ENCODE measurements at regions not wholly inside any gene's neighbourhood (a gene's known extent, or its start where the extent isn't known, plus 50 kb on each side); places are given as distances from the start of the nearest gene placed in this dataset.

DNA sequence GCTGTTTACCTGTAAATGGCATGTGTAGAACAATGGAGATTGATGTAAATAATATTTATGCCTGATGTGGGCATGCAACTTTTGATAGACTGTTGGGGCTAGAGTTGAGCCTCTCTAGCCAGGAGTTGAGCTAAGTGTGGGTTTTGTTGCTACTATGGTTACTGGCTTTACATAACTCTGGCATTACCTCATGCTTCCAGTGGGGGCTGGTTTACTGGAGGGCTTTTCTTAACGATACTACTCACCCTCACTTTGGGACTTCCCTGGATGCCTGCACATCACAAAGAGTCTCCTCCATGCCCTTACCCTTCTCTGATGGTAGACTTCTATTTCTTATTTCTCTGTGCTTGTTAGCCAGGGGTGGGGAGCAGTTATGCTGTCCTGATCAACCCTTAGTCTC lies 524.6 kb upstream of the CDH4 start:
- DNase-seq, result no peak

DNA sequence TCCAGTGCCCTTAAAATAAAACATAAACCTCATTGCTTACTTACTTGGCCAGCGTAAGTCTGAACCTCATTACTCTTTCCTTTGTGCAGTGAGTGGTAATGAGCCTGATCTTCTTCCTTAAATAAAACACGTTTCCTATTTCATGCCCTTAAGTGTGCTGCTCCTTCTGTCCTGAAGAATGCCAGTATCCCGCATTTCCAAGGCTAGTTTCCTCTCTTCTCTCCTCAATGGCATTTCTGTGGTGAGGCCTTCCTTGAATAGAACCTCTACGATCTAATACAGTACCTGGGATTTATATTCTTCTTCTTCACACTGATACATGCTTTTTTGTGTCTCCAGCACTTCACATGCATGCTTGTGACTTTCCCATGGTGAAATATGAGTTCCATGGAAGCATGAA lies 523.4 kb upstream of the CDH4 start:
- no peak for DNase-seq

DNA sequence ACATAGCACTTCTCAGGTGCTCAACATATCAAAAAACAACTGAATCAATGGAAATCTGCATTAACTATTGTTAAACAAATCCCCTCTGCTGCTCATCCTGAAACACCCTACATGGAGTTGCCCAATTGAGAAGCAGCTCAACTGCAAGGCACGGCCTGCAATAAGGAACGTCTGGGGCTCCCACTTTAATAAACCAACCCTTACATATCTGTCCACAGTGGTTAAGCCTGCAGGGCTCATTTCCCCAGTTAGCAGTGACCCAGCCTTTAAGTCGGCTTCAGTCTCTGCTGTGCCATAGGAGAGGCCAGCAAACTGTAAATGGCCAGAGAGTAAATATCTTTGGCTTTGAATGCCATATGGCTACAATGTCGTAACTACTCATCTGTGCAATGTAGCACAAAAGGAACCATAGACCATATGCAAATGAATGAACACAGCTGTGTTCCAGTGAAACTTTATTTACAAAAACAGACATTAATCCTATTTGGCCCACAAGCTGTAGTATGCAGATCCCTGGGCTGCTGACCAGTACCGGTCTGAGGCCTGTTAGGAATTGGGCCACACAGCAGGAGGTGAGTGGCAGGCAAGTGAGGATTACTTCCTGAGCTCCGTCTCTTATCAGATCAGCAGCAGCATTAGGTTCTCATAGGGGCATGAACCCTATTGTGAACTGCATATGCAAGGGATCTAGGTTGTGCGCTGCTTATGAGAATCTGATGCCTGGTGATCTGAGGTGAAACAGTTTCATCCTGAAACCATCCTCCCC lies 522.7 kb upstream of the CDH4 start:
- no peak for DNase-seq

DNA sequence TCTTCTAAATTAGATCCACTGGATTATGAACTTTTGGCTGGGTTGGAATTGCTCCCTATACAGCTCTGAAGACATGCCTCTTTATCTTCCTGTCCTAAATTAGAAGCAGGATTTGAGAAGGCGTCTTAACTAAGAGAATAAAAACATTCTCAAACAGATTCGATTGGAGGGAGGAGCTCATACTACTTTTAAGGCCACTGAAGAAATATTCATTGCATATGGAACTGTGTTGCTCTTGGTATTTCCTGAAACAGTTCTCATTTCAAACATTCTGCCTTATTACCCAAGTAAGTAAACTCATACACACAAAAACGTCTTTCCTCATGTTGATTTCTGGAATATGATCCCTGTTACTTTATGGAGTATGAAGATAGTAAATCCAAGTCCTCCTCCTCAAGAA lies 519.7 kb upstream of the CDH4 start:
- DNase-seq, result no peak

DNA sequence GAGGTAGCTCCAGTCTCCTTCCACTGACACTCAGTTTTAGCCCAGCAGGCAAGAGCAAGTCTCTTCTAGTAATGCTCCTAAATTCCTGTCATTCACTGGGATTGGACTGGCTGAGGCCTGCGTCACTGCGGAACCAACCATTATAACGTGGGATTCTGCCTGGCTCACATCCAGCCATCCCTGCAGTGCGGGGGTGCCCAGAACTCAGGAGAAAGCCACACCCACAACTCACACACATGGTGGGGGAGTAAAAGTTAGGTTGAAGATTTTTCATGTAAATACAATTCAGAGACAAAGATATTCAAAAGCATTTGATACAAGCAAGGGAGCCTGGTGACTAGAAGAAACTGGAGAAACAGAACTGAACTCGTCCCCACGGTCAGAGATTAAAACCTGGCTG lies 504.0 kb upstream of the CDH4 start:
- no peak for DNase-seq

DNA sequence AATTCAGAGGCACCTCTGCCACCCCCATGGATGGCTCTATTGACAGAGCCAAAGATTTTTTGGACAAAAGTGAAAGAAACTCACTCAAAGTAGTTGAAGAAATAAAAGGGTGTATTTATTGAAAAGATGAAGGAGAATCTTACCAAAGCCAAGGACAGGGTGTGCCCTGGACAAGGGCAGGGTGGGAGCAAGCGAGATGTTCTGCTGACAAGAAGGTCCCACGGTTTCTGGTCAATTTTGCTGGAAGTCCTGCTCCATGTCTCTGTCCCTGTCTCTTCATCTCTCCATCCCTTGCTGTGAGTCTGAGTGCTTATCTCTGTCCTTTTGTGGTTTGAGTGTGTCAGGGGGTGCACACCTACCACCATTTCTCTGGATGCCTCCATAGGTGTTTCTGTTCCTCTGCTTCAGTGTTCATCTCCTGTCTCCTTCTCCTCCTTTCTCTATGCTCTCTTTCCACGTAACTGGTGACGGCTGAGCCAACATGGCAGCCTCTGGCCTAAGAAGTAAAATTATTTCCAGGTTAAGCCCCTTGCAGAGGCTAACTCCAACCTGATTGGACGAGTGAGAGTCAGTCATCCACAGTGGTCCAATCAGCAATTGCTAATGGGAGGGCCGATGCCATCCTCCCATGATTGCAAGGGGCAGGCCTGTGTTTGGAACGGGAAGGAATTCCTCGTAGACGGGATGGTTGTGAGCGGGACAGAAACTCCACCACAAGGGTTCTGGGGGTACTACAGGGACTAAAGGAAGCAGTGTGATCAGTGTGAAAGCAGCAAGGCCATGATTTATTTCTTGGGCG lies 502.1 kb upstream of the CDH4 start:
- no peak for DNase-seq

DNA sequence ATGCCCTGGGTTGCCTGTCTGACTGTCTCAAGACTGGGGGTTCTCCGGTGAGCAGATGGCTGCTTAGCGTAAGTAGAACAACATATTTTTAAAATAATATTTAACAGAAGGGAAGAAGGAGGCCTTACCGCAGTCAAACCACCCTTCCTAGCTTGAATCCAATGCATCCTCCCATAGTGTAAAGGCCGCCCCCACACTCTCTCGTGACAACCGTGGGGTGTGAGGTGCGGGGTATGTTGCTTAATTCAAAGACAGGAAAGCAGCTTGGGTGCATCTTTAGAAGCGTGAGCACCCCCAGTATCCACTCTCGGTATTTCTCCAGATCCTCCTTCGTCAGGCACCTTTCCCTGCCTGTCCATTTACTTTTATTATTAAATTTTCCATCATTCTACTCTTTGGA lies 501.2 kb upstream of the CDH4 start:
- DNase-seq, result no peak

DNA sequence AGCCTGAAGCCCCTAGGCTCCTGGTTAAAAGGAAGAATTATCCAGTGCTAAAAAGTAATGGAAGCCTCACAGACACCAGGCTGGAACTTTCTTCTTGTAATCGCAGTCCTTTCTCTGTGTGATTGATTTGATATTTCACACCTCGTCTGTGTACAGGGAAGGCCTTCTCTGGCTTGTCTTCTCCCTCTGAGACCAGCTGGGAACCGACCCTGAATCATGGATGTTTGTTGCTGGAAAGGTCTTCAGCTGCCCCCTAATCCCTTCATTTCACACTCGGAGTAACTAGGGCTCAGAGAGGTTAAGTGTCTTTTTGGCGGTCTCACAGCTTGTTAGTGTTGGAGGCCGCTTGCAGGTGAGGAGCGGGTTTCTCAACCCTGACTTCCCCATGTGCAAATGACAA lies 500.2 kb upstream of the CDH4 start:
- DNase-seq, result no peak

DNA sequence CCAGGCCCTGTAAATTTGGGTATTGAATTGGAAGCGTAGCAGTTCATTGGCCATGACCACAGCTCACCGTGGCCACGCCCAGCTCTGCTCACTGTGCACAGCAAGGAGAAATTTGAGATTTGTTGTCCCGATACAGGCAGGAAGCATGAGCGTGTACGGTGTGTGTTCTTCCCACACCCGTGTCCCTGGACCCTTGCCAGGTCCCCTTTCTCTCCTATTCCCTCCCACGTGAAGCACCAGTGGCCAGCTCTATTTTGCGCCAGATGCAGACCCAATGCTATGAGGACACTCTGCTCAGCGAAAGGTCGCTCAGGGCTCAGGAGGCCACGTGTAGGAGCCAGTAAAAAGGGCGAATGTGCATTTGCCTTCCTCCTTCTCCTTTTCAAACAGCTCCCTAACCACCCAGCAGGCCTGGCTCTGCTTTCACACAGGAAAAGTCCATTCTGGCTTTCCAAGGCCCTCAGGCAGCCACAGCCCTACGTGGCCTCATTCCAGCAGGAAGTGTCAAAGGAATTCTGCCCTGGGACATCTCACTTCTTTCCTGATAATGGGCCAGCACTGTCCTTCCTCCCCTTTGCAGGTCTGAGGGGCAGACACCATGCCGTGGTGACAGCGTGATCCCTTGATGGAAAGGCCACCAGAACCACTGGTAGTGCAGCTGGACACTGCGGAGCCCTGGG lies 499.2 kb upstream of the CDH4 start:
- DNase-seq, result no peak

DNA sequence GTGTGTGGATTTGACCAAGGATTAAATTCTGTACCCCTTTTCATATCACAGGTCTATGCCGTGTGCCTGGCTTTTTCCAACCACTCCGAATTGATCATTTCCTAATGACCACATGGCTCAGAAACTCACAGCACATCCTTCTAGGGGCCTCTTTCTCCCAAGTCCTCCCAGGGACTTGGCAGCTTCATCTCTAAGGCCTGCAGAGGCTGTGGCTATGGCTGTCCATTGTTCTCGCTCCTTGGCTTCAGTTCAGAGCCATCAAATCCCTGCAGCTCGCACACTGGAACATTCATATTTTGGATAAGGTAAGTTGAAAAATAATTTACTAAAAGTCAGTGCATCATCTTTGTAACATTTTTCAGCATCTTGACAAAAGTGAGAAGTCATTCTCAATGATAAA lies 497.2 kb upstream of the CDH4 start:
- DNase-seq, result no peak

DNA sequence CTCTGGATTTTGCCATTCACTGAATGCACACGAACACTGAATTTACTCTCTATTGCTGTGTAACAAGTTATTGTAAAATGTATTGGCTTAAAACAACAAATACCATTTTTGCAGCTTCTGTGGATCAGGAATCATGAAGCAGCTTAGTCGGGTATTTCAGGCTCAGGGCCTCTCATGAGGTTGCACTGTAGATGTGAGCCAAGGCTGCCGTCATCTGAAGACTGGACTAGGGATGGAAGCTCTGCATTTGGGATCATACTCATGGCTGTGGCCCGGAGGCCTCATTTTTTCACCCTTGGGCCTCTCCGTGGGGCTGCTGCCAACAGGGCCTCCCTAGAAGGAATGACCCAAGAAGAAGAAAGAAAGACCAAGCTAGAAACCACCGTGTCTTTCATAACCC lies 492.4 kb upstream of the CDH4 start:
- DNase-seq, result no peak

DNA sequence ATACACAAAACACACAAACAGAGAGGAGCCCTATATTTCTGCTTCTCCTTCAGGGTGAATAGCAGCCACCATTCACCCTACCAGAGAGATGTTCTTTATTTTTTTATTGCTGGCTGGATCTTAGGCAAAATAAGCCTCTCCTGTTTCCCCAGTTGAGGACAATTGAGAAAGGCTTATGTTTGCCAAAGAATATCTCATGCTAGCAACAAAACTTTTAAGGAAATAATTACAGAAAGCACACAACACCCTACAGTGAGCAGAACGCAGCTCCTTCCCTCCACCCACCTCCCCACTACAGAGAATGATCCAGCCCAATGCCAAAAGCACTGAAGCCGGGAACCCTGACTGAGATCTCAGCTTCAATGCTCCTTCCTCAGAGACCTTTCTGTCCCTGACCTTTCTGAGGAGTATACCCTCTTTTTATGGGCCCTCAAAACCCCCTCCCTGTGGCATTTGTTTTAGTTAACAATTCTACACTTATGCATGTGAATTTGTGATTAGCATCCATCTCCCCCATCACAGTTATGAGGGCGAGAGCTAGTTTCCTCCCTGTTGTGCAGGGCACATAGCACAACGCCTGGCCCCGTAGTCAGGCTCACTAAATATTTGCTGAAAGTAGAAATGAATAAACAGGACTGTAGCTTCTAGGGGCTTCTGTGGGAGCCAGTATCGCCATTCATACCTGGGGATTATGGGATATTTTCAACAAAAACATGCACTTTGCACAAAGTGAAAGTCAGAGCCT lies 491.6 kb upstream of the CDH4 start:
- DNase-seq, result no peak

DNA sequence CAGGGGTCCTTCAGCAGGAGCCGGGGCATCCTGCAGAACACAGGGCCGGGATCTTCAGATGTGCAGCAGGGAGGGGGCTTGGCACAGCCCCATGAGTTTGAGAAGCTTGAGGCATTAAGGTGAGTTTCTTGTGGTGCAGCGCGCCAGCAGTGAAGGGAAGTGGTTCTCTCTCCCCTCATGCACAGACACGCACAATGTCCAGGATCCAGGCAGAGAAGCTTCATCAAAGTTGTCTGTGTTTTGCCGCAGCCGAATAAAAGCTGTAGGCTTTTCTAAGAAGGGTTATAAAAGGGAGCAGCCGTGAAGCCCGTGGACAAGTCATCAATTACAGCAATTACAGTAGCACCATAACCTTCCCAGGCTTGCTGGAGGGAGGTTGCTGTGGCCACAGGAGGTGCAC lies 491.0 kb upstream of the CDH4 start:
- no peak for DNase-seq

DNA sequence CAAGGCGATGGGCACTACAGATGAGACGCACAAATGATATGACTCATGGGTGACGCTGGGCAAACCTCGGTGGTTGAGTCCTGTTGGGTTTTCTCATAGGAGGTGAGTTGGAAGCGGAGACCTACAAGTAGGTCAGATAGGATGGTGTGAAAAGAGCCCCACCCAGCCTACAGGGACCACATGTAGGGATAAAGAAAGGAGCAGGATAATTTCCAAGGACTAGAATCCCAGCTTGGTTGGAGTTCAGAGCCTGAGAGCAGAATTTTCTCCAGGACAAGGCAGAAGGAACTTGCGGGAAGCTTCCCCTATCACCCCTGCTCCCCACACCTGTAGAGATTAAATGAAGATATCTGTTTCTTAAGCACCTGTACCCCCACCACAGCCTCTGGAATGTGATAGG lies 489.7 kb upstream of the CDH4 start:
- no peak for DNase-seq

DNA sequence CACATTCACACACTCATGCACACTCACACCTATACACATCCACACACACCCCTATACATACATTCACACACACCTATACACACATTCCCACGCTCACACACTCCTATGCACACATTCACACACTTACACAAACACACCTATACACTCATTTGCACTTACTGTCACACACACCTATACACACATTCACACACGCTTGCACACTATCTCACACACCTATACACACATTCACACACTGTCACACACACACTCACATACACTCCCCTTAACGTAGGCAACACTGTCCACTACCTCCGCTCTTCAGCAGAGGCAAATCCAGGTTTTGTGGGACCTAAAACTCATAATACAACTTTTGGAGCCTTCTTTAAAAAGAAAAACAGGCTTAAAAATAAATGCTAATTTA lies 487.7 kb upstream of the CDH4 start:
- no peak for DNase-seq

DNA sequence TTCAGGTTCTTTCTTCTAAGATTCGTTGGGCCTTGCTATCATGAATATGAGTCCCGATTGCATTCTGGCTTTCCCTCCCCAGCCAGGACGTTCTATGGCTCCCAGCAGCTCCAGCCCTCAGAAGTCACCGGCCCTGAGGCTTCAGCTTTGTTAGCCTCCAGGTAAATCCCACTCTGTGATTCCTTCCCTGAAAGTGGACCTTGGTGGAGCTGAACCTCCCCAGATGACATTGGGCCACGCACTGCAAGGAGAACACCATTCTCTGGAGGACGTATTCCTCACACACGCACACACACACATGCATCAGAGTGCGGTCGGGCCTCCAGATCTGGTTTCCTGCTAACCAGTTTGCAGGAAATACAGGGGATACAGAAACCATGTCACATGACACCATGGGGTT lies 487.3 kb upstream of the CDH4 start:
- no peak for DNase-seq

DNA sequence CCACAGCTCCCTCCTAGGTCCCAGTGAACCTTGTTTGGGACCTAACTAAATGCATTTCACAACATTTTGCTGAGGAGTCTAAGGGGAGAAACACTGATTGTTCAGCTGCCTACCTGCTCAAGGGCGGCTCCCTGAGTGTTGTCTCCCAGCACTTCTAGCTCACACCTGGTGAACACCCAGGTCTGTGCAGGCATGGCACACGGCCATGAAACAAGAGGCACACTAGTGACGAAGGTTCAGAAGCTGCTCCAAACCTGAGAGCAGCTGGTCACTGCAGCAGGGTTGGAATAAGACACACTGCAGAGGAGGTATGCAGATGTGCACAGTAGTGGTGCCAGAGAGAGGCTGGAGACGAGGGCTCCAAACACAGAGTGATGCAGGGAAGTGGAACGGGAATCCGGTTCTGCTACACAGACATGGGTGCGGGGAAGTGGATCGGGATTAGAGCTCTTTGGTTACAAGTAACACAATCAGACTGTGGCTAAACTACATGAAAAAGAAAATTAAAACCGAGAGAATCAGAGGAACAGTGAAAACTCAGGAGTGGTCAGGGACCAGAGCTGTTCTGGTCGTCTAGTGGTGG lies 486.1 kb upstream of the CDH4 start:
- no peak for DNase-seq

DNA sequence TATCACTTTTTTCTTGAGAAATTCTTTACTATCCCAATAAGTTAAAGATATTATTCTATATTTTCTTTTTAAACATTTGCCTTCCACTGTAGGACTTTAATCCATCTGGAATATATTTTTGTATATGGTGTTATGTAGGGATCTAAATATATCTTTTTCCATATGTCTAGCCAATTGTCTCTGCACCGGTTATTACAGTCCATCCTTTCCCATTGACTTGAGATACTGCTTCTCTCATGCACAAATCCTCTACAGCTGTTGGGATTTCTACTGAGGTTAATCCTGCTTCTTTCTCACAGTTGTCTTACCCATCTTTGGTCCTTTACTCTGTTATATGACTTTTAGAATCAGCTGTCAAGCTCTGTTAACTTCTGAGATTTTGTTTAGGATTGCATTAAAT lies 483.8 kb upstream of the CDH4 start:
- DNase-seq, result no peak

DNA sequence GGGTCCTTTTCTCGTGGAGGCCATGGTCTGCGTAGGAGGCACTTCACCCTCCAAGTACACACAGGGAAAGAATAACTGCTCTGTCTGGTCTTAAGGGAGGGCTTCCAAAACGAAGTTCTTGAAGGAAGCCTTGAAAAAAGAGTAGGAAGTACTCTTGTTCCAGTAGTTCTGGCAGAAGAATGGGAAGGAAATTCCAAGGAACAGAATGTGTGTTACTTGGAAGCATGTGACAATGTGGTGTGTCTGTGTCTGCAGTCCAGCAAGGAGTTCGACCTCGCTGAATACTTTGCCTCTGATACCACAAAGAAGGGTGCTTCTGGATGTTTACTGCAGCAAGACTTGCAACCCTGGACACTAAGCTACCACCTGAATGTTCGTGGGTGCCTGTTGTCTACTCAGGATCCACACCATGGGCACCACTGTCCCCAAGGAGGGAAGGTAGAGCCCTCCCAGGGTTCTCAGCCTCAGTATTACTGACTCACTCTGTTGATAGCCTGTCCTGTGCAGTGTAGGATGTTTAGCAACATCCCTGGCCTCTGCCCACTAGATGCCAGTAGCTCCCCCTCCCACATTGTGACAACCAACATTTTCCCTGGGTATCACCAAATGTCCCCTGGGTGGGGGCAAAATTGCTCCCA lies 471.6 kb upstream of the CDH4 start:
- no peak for DNase-seq

DNA sequence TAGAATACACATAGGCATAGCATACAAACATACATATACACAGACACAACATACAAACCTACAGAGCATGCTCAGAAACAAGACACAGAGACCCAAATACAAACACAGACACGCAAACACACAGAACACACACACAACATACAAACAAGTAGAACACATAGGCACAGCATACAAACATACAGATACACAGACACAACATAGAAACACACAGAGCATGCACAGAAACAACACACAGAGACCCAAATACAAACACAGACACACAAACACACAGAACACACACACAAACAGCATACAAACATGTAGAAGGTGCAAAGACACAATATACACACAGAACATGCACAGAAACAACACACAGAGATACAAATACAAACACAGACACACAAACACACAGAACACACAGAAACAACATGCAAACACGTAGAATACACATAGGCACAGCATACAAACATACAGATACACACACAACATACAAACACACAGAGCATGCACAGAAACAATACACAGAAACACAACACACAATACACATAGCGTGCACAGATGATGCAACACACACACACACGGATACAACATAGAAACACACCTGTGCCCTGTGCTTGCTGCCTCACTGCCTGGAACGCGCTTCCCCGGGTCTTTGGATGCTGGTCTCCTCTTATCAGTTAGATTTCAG lies 469.0 kb upstream of the CDH4 start:
- no peak for DNase-seq

DNA sequence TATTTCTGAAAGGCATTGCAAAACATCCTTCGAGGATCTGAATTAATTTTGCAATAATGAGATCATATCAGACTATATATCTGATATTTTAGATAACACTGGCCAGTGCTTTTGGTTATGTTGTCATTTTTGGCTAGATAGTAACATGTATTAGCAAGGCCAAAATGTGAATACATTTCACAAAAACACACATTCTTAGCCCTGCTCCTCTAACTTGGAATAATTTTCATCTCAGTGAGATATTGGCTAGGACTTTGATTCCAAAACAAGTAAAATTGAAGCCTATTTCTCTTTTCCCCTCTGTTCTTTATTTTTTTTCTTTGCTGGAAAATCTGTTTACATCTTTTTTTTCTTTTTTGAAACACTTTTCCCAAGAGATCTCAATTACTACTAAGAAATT lies 466.8 kb upstream of the CDH4 start:
- DNase-seq, result no peak

DNA sequence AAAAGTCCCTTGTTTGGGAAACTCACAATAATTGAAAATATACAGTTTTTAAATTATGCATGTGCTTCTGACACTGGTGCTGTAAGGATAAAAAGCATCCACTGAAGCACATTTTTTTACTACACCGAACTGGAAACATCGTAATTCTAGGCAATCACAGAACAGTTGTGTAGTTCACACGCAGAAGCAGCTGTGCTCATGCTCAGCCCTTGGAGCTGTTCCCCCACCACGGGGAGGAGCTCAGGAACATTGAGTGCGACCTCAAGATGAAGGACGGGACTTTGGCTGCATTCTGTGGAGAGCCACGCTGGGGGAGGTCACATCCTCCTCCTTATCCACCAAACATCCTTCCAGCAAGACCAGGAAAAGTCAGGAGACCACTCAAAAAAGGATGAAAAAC lies 466.3 kb upstream of the CDH4 start:
- DNase-seq, result no peak
